Activated naive CD4-positive, alpha-beta T cell (primary cell): ENCODE measurements at regions not wholly inside any gene's neighbourhood (a gene's known extent, or its start where the extent isn't known, plus 50 kb on each side); places are given as distances from the start of the nearest gene placed in this dataset.
"Not testable (repeated sequence)": the region's sequence is repeated elsewhere in the genome, so short reads cannot be mapped to it uniquely, and the experiment has no call there.

Experiments
- DNase-seq, 4 experiments: peaks; one replicate each; lab custom pipeline; 2025; lab: John Stamatoyannopoulos, UW

GRCh38 chr9:129545876-129546275 is 75.0 kb downstream of the C9orf50 start:
- DNase-seq = not testable (repeated sequence)

GRCh38 chr9:129544761-129545160 is 76.1 kb downstream of the C9orf50 start:
- no peak for DNase-seq

GRCh38 chr9:129542741-129543140 is 78.2 kb downstream of the C9orf50 start:
- no peak for DNase-seq

- DNase-seq = no peak
Observed at GRCh38 chr9:129541270-129541669, 79.6 kb downstream of the C9orf50 start.

- no peak for DNase-seq
Observed at GRCh38 chr9:129539446-129539845, 81.5 kb downstream of the C9orf50 start.

GRCh38 chr9:129531860-129532402 is 89.0 kb downstream of the C9orf50 start:
- not testable (repeated sequence) for DNase-seq

- DNase-seq = not testable (repeated sequence)
Observed at GRCh38 chr9:129527955-129528354, 92.9 kb downstream of the C9orf50 start.

GRCh38 chr9:129525656-129526196 is 95.2 kb downstream of the C9orf50 start:
- DNase-seq = no peak

- no peak for DNase-seq
Observed at GRCh38 chr9:129524582-129525270, 96.2 kb downstream of the C9orf50 start.

- DNase-seq = no peak
Observed at GRCh38 chr9:129523943-129524581, 96.8 kb downstream of the C9orf50 start.

GRCh38 chr9:129522351-129522750 is 98.5 kb downstream of the C9orf50 start:
- DNase-seq = no peak

GRCh38 chr9:129520082-129520481 is 100.8 kb downstream of the C9orf50 start:
- DNase-seq = no peak

GRCh38 chr9:129518074-129518473 is 102.8 kb downstream of the C9orf50 start:
- no peak for DNase-seq

GRCh38 chr9:129517006-129517405 is 103.9 kb downstream of the C9orf50 start:
- no peak for DNase-seq

- DNase-seq = no peak
Observed at GRCh38 chr9:129514891-129515290, 106.0 kb downstream of the C9orf50 start.

- no peak for DNase-seq
Observed at GRCh38 chr9:129514497-129514867, 106.4 kb downstream of the C9orf50 start.

GRCh38 chr9:129513856-129514496 is 106.9 kb downstream of the C9orf50 start:
- no peak for DNase-seq

GRCh38 chr9:129513282-129513681 is 107.6 kb downstream of the C9orf50 start:
- DNase-seq = no peak

GRCh38 chr9:129511285-129511900 is 109.5 kb downstream of the C9orf50 start:
- DNase-seq = no peak

- no peak for DNase-seq
Observed at GRCh38 chr9:129509533-129509928, 111.4 kb downstream of the C9orf50 start.

GRCh38 chr9:129507805-129508204 is 113.1 kb downstream of the C9orf50 start:
- DNase-seq = no peak

- DNase-seq = no peak
Observed at GRCh38 chr9:129506892-129507291, 114.0 kb downstream of the C9orf50 start.
